Panc1 (cell line): ENCODE measurements at regions not wholly inside any gene's neighbourhood (a gene's known extent, or its start where the extent isn't known, plus 50 kb on each side); places are given as distances from the start of the nearest gene placed in this dataset.

Experiments
- ATAC-seq: fragments of 200-7000 bp; cut with Tn5 transposase; 2 replicates; pipeline ENCODE4 v1.9.1; 2020; ENCODE audit warnings: mild to moderate bottlenecking, moderate library complexity
- BruUV-seq: library from RNA; stranded (reverse); fragments of 400-500 nt; replicated peaks from 2 replicates; lab custom pipeline; 2021; lab: Mats Ljungman, UMichigan
- CTCF ChIA-PET: fragments of 300-600 bp; sonication (Branson Sonifier 250); formaldehyde crosslinking; loops from one replicate; lab custom pipeline; 2022; ENCODE audit warnings: antibody characterized with exemption; lab: Charles Lee
- POLR2A ChIA-PET: fragments of 300-600 bp; sonication (Branson Sonifier 250); formaldehyde crosslinking; loops from one replicate; lab custom pipeline; 2022; ENCODE audit warnings: antibody characterized with exemption; lab: Charles Lee
- DNase-seq: peaks from one replicate; pipeline ENCODE4 v3.0.0-alpha.2; 2010; ENCODE audit warnings: low read depth, low spot score
- H3K27ac ChIP-seq: 2 replicates; pipeline ENCODE4 v1.5.1; 2011; ENCODE audit warnings: mild to moderate bottlenecking, low read length, inconsistent platforms
- H3K27me3 ChIP-seq: fragments of 200-500 bp; sonication (Bioruptor generic); 2 replicates; pipeline ENCODE4 v1.6.0; 2014; ENCODE audit warnings: low read length, inconsistent platforms; ENCODE audit not compliant: control insufficient read depth, insufficient read depth
- H3K36me3 ChIP-seq: fragments of 200-500 bp; sonication (Bioruptor generic); 2 replicates; pipeline ENCODE4 v1.5.1; 2014; ENCODE audit warnings: inconsistent platforms, mild to moderate bottlenecking, low read length, moderate library complexity; ENCODE audit not compliant: control insufficient read depth, insufficient read depth
- H3K4me1 ChIP-seq: 2 replicates; pipeline ENCODE4 v1.5.1; 2011; ENCODE audit warnings: inconsistent platforms, mild to moderate bottlenecking, low read length, moderate library complexity; ENCODE audit not compliant: control insufficient read depth, insufficient read depth
- H3K4me3 ChIP-seq, 2 experiments: 2 replicates each; pipeline ENCODE4 v1.5.1; 2011 to 2012; ENCODE audit warnings: low read depth in 2 of 2, low read length in 2 of 2, mild to moderate bottlenecking in 2 of 2, inconsistent platforms in 1 of 2, moderate library complexity in 1 of 2
- H3K9me3 ChIP-seq: fragments of 200-500 bp; sonication (Bioruptor generic); 2 replicates; pipeline ENCODE4 v1.5.1; 2014; ENCODE audit warnings: low read depth, mild to moderate bottlenecking, inconsistent platforms, low read length, moderate library complexity; ENCODE audit not compliant: control insufficient read depth, insufficient read depth
- POLR2AphosphoS5 ChIP-seq: IDR thresholded peaks from 2 replicates; pipeline ENCODE4 v1.6.1; 2012; ENCODE audit warnings: mild to moderate bottlenecking, low read depth, low read length, moderate library complexity
- SIN3A ChIP-seq: IDR thresholded peaks from 2 replicates; pipeline ENCODE4 v1.6.1; 2012; ENCODE audit warnings: low read depth, mild to moderate bottlenecking, low read length, moderate library complexity, borderline replicate concordance; ENCODE audit not compliant: insufficient read depth
- TCF7L2 ChIP-seq: IDR thresholded peaks from 2 replicates; pipeline ENCODE4 v1.6.1; 2011; ENCODE audit warnings: mild to moderate bottlenecking, low read depth, low read length, inconsistent platforms
- in situ Hi-C: cut with HindIII; loops from 2 replicates; pipeline ENCODE4 v1.10.0; 2016; ENCODE audit warnings: low sequenced_read_pairs, low pct_unique_long_range_greater_than_20kb
- intact Hi-C: fragments of 100-400 bp; cut with micrococcal nuclease; formaldehyde crosslinking; loops from one replicate; pipeline ENCODE4 v1.10.0; 2022; ENCODE audit not compliant: unreplicated experiment
- TF ChIP-seq, protein P1 (sequence below), 2 experiments: IDR thresholded peaks; 2 replicates each; pipeline ENCODE4 v1.6.1; 2011 to 2012; ENCODE audit warnings: low read depth in 2 of 2, control low read depth in 1 of 2, low read length in 1 of 2, mild to moderate bottlenecking in 1 of 2, moderate library complexity in 1 of 2; ENCODE audit not compliant: insufficient read depth in 1 of 2
- TF ChIP-seq, protein P2 (sequence below): fragments of 450-650 bp; IDR thresholded peaks from 2 replicates; pipeline ENCODE4 v1.5.1; 2017; ENCODE audit warnings: mild to moderate bottlenecking

DNA sequence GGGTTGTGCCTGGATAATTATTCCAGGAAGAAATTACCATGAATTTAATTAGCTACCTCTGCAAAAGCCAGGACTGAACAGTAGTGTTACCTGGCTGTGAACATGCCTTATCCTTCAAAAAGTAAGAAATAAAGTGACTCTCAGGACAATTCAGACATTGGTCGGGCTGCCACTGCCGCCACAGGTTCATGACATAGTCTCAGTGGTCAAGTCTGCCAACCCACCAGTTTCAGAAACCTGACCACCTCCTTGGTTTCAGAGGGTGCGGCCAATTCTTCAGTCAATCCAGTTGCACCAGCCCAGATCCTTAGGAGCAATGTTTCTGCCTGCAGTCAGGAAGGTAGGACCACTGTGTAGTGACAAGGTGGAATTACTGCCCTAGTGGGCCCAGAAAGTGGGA, 593.1 kb upstream of the DAB2 start:
- ATAC-seq (no peak), DNase-seq (no peak)
- Histone ChIP-seq H3K36me3 (no peaks in the 10 kb centered on the region), H3K4me1 (no peaks in the 10 kb centered on the region), H3K4me3 (no peak overlapping the region), H3K27ac (no peak overlapping the region), H3K9me3 (no peaks in the 10 kb centered on the region), H3K27me3 (no peaks in the 10 kb centered on the region)
- ChIA-PET POLR2A (no interaction called here), CTCF (no interaction called here)
- intact Hi-C loops (no loop called here), in situ Hi-C loops (no loop called here)
- BruUV-seq: no TSS peak
- TF ChIP-seq SIN3A (no peak), TCF7L2 (no peak), POLR2AphosphoS5 (no peak)
- TF ChIP-seq, protein P1, sequence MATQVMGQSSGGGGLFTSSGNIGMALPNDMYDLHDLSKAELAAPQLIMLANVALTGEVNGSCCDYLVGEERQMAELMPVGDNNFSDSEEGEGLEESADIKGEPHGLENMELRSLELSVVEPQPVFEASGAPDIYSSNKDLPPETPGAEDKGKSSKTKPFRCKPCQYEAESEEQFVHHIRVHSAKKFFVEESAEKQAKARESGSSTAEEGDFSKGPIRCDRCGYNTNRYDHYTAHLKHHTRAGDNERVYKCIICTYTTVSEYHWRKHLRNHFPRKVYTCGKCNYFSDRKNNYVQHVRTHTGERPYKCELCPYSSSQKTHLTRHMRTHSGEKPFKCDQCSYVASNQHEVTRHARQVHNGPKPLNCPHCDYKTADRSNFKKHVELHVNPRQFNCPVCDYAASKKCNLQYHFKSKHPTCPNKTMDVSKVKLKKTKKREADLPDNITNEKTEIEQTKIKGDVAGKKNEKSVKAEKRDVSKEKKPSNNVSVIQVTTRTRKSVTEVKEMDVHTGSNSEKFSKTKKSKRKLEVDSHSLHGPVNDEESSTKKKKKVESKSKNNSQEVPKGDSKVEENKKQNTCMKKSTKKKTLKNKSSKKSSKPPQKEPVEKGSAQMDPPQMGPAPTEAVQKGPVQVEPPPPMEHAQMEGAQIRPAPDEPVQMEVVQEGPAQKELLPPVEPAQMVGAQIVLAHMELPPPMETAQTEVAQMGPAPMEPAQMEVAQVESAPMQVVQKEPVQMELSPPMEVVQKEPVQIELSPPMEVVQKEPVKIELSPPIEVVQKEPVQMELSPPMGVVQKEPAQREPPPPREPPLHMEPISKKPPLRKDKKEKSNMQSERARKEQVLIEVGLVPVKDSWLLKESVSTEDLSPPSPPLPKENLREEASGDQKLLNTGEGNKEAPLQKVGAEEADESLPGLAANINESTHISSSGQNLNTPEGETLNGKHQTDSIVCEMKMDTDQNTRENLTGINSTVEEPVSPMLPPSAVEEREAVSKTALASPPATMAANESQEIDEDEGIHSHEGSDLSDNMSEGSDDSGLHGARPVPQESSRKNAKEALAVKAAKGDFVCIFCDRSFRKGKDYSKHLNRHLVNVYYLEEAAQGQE (IDR thresholded peaks at IDR 0.05; ENCODE audit: insufficient read depth in 1 of 2, low read depth in 2 of 2, low read length in 1 of 2): no peak
- TF ChIP-seq, protein P2, sequence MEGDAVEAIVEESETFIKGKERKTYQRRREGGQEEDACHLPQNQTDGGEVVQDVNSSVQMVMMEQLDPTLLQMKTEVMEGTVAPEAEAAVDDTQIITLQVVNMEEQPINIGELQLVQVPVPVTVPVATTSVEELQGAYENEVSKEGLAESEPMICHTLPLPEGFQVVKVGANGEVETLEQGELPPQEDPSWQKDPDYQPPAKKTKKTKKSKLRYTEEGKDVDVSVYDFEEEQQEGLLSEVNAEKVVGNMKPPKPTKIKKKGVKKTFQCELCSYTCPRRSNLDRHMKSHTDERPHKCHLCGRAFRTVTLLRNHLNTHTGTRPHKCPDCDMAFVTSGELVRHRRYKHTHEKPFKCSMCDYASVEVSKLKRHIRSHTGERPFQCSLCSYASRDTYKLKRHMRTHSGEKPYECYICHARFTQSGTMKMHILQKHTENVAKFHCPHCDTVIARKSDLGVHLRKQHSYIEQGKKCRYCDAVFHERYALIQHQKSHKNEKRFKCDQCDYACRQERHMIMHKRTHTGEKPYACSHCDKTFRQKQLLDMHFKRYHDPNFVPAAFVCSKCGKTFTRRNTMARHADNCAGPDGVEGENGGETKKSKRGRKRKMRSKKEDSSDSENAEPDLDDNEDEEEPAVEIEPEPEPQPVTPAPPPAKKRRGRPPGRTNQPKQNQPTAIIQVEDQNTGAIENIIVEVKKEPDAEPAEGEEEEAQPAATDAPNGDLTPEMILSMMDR: no peak

DNA sequence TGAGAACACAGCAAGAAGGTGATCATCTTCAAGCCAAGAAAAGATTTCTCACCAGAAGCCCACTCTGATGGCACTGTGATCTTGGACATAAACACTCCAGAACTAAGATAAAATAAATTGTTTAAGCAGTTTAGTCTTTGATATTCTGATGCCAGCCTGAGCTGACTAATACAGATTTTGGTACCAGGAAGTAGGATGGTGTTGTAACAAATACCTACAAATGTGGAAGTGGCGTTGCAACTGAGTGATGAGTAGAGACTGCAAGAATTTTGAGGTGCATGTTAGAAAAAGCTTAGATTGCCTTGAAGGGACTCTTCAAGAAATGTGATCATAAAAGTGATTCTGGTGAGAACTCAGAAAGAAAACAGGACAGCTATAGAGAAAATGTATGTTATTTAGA, 592.4 kb upstream of the DAB2 start:
- Histone ChIP-seq H3K4me1 (no peaks in the 10 kb centered on the region), H3K4me3 (no peak overlapping the region), H3K27me3 (no peaks in the 10 kb centered on the region), H3K9me3 (no peaks in the 10 kb centered on the region), H3K27ac (no peak overlapping the region), H3K36me3 (no peaks in the 10 kb centered on the region)
- in situ Hi-C loops: no loop called here
- ChIA-PET POLR2A (no interaction called here), CTCF (no interaction called here)
- intact Hi-C loops: no loop called here
- no TSS peak for BruUV-seq
- ATAC-seq: no peak
- TF ChIP-seq, protein P1 (IDR thresholded peaks at IDR 0.05; ENCODE audit: insufficient read depth in 1 of 2, low read depth in 2 of 2, low read length in 1 of 2): no peak
- TF ChIP-seq, protein P2: no peak
- TF ChIP-seq POLR2AphosphoS5 (no peak), TCF7L2 (no peak), SIN3A (no peak)
- DNase-seq: no peak
